Naive thymus-derived CD4-positive, alpha-beta T cell (primary cell): ENCODE measurements at regions not wholly inside any gene's neighbourhood (a gene's known extent, or its start where the extent isn't known, plus 50 kb on each side); places are given as distances from the start of the nearest gene placed in this dataset.
A peak's percentile ranks its signal among the peaks of the same experiment; 100 is the strongest.

Source experiments
- ATAC-seq: fragments of 150-1000 bp; cut with Tn5 transposase; 2 replicates; pipeline ENCODE4 v1.10.0; 2021; ENCODE audit warnings: mild to moderate bottlenecking, moderate library complexity
- CTCF ChIA-PET: fragments of 350-600 bp; sonication (Branson Sonifier 250); formaldehyde crosslinking; loops from one replicate; lab custom pipeline; 2021; ENCODE audit warnings: antibody characterized with exemption; lab: Charles Lee
- POLR2A ChIA-PET: fragments of 350-600 bp; sonication (Branson Sonifier 250); formaldehyde crosslinking; loops from one replicate; lab custom pipeline; 2021; ENCODE audit warnings: antibody characterized with exemption, inconsistent platforms; lab: Charles Lee
- DNase-seq, 9 donors: peaks; one replicate each; pipeline versions ENCODE4 v3.0.0 to v3.0.0-alpha.2; 2020 to 2022; ENCODE audit warnings: mixed read lengths in 1 of 9
- H3K27ac ChIP-seq: one replicate; pipeline ENCODE4 v1.7.0; 2013; ENCODE audit warnings: mild to moderate bottlenecking, low read depth, low read length, moderate library complexity
- H3K27me3 ChIP-seq, 2 donors: one replicate each; pipeline ENCODE4 v1.7.0; 2013; ENCODE audit warnings: low read length in 2 of 2, mild to moderate bottlenecking in 2 of 2, moderate library complexity in 2 of 2; ENCODE audit not compliant: control insufficient read depth in 2 of 2, insufficient read depth in 2 of 2
- H3K36me3 ChIP-seq, 3 experiments: 1 replicate in 2 of 3; 2 replicates in 1 of 3; pipeline ENCODE4 v1.7.0; 2013; ENCODE audit warnings: low read length in 3 of 3, mild to moderate bottlenecking in 3 of 3, moderate library complexity in 1 of 3; ENCODE audit not compliant: insufficient read depth in 3 of 3, control insufficient read depth in 2 of 3
- H3K4me1 ChIP-seq, 2 donors: one replicate each; pipeline ENCODE4 v1.7.0; 2013; ENCODE audit warnings: low read length in 2 of 2, mild to moderate bottlenecking in 2 of 2, moderate library complexity in 1 of 2; ENCODE audit not compliant: control insufficient read depth in 2 of 2, insufficient read depth in 2 of 2
- H3K4me3 ChIP-seq: 2 replicates; pipeline ENCODE4 v1.7.0; 2013; ENCODE audit warnings: mild to moderate bottlenecking, low read length
- H3K9me3 ChIP-seq, 3 experiments: 1 replicate in 2 of 3; 2 replicates in 1 of 3; pipeline ENCODE4 v1.7.0; 2013; ENCODE audit warnings: low read length in 3 of 3; ENCODE audit not compliant: control insufficient read depth in 2 of 3
- H3K27ac Mint-ChIP-seq, 9 donors: one replicate each; pipeline ENCODE4 v1.8.0; 2020 to 2022; ENCODE audit warnings: mixed read lengths in 9 of 9, mild to moderate bottlenecking in 8 of 9, moderate library complexity in 5 of 9, inconsistent platforms in 2 of 9
- H3K27me3 Mint-ChIP-seq, 5 donors: one replicate each; pipeline ENCODE4 v1.8.0; 2021 to 2022; ENCODE audit warnings: mixed read lengths in 5 of 5, mild to moderate bottlenecking in 1 of 5
- H3K36me3 Mint-ChIP-seq, 5 donors: one replicate each; pipeline ENCODE4 v1.8.0; 2020 to 2022; ENCODE audit warnings: mixed read lengths in 5 of 5, mild to moderate bottlenecking in 3 of 5, inconsistent platforms in 1 of 5
- H3K4me1 Mint-ChIP-seq, 7 donors: one replicate each; pipeline ENCODE4 v1.8.0; 2020 to 2022; ENCODE audit warnings: mixed read lengths in 7 of 7, mild to moderate bottlenecking in 3 of 7, inconsistent platforms in 1 of 7
- H3K4me3 Mint-ChIP-seq, 10 donors: one replicate each; pipeline ENCODE4 v1.8.0; 2020 to 2022; ENCODE audit warnings: mild to moderate bottlenecking in 10 of 10, mixed read lengths in 10 of 10, moderate library complexity in 6 of 10, inconsistent platforms in 2 of 10
- H3K9me3 Mint-ChIP-seq, 11 donors: one replicate each; pipeline ENCODE4 v1.8.0; 2020 to 2022; ENCODE audit warnings: mixed read lengths in 11 of 11, mild to moderate bottlenecking in 4 of 11, inconsistent platforms in 1 of 11, moderate library complexity in 1 of 11
- intact Hi-C, 2 donors: fragments of 100-400 bp; cut with micrococcal nuclease; formaldehyde crosslinking; loops; one replicate each; pipeline ENCODE4 v1.15.1; 2023

GRCh38 chr14:42437809-42438208 lies 831.1 kb downstream of the LRFN5 start:
- peaks cover 0 to 28% (median 3%) of the 10 kb centered on the region in 11 donors for H3K9me3 Mint-ChIP-seq
- H3K36me3 Mint-ChIP-seq, result no peaks in the 10 kb centered on the region
- H3K27me3 Mint-ChIP-seq, result no peaks in the 10 kb centered on the region
- CTCF ChIA-PET, result interaction anchor here (0.7 kb wide), 1 partner anchor 13 kb away, joined by 3 read pairs; no protein-coding TSS in a partner anchor
- Histone ChIP-seq H3K27ac (no peak overlapping the region), H3K9me3 (no peaks in the 10 kb centered on the region), H3K4me1 (no peaks in the 10 kb centered on the region), H3K27me3 (no peaks in the 10 kb centered on the region), H3K4me3 (no peak overlapping the region), H3K36me3 (no peaks in the 10 kb centered on the region)
- H3K27ac Mint-ChIP-seq, result no peak overlapping the region
- ATAC-seq (no peak), DNase-seq (no peak)
- H3K4me1 Mint-ChIP-seq, result no peaks in the 10 kb centered on the region
- POLR2A ChIA-PET, result no interaction called here
- intact Hi-C loops, result no loop called here
- H3K4me3 Mint-ChIP-seq, result no peak overlapping the region

- DNase-seq (no peak), ATAC-seq (no peak)
- intact Hi-C loops, result no loop called here
- POLR2A ChIA-PET, result no interaction called here
- Histone ChIP-seq H3K27me3 (no peaks in the 10 kb centered on the region), H3K4me1 (no peaks in the 10 kb centered on the region), H3K4me3 (no peak overlapping the region), H3K36me3 (no peaks in the 10 kb centered on the region), H3K9me3 (no peaks in the 10 kb centered on the region), H3K27ac (no peak overlapping the region)
- H3K4me1 Mint-ChIP-seq, result no peaks in the 10 kb centered on the region
- no peaks in the 10 kb centered on the region for H3K27me3 Mint-ChIP-seq
- H3K36me3 Mint-ChIP-seq, result no peaks in the 10 kb centered on the region
- no peak overlapping the region for H3K4me3 Mint-ChIP-seq
- CTCF ChIA-PET, result no interaction called here
- no peak overlapping the region for H3K27ac Mint-ChIP-seq
- H3K9me3 Mint-ChIP-seq, result peaks cover 0 to 18% (median 5%) of the 10 kb centered on the region in 11 donors
Observed at GRCh38 chr14:42429401-42429800, 822.7 kb downstream of the LRFN5 start.

DNA sequence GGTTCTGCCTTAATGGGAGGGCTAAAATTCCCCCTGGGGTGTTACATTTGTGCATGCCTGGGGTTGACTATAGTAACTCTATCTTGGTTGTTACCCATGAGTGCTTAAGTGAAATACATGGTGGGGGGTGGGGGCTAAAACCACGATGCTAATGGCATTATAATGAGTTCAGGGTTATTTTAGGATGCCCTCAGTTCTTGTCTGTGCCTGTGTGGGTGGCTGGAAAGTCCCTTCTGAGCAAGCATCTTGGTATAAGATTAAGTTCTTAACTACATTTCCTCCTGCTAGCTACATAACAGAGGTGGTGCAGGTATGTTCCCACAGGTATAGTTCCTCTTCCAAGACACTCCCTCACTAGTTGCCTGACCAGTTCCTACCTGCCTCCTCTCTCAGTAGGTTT lies 822.3 kb downstream of the LRFN5 start:
- Mint-ChIP-seq H3K9me3 (peaks cover 0 to 16% (median 5%) of the 10 kb centered on the region in 11 donors), H3K27me3 (no peaks in the 10 kb centered on the region), H3K4me1 (no peaks in the 10 kb centered on the region), H3K27ac (no peak overlapping the region), H3K36me3 (no peaks in the 10 kb centered on the region), H3K4me3 (no peak overlapping the region)
- CTCF ChIA-PET, result no interaction called here
- no peaks in the 10 kb centered on the region for H3K36me3 ChIP-seq
- no peaks in the 10 kb centered on the region for H3K9me3 ChIP-seq
- POLR2A ChIA-PET, result no interaction called here
- no peak overlapping the region for H3K4me3 ChIP-seq
- intact Hi-C loops, result no loop called here
- no peaks in the 10 kb centered on the region for H3K27me3 ChIP-seq
- H3K27ac ChIP-seq, result no peak overlapping the region
- ATAC-seq (peak; percentile 48), DNase-seq (no peak)
- no peaks in the 10 kb centered on the region for H3K4me1 ChIP-seq

- H3K4me3 Mint-ChIP-seq, result no peak overlapping the region
- H3K27ac Mint-ChIP-seq, result no peak overlapping the region
- CTCF ChIA-PET, result no interaction called here
- no peak overlapping the region for H3K27ac ChIP-seq
- H3K4me1 Mint-ChIP-seq, result no peaks in the 10 kb centered on the region
- no peak for ATAC-seq
- H3K9me3 ChIP-seq, result no peaks in the 10 kb centered on the region
- H3K4me1 ChIP-seq, result no peaks in the 10 kb centered on the region
- H3K9me3 Mint-ChIP-seq, result peaks cover 0 to 5% (median 1%) of the 10 kb centered on the region in 11 donors
- POLR2A ChIA-PET, result no interaction called here
- intact Hi-C loops, result no loop called here
- H3K4me3 ChIP-seq, result no peak overlapping the region
- no peaks in the 10 kb centered on the region for H3K36me3 Mint-ChIP-seq
- H3K36me3 ChIP-seq, result no peaks in the 10 kb centered on the region
- H3K27me3 Mint-ChIP-seq, result no peaks in the 10 kb centered on the region
- no peak for DNase-seq
- H3K27me3 ChIP-seq, result no peaks in the 10 kb centered on the region
Observed at GRCh38 chr14:42424501-42424900, 817.8 kb downstream of the LRFN5 start.

- Mint-ChIP-seq H3K4me3 (no peak overlapping the region), H3K27me3 (no peaks in the 10 kb centered on the region), H3K27ac (no peak overlapping the region), H3K4me1 (no peaks in the 10 kb centered on the region), H3K9me3 (peaks cover 0 to 13% (median 1%) of the 10 kb centered on the region in 11 donors), H3K36me3 (no peaks in the 10 kb centered on the region)
- no peak for ATAC-seq
- no peak for DNase-seq
- CTCF ChIA-PET, result no interaction called here
- H3K36me3 ChIP-seq, result no peaks in the 10 kb centered on the region
- intact Hi-C loops, result no loop called here
- POLR2A ChIA-PET, result no interaction called here
- H3K27ac ChIP-seq, result no peak overlapping the region
- H3K27me3 ChIP-seq, result no peaks in the 10 kb centered on the region
- H3K4me1 ChIP-seq, result no peaks in the 10 kb centered on the region
- H3K9me3 ChIP-seq, result no peaks in the 10 kb centered on the region
- H3K4me3 ChIP-seq, result no peak overlapping the region
Observed at GRCh38 chr14:42421377-42422078, 814.9 kb downstream of the LRFN5 start.

- DNase-seq (no peak), ATAC-seq (no peak)
- peaks cover 0 to 13% (median 1%) of the 10 kb centered on the region in 11 donors for H3K9me3 Mint-ChIP-seq
- Histone ChIP-seq H3K27ac (no peak overlapping the region), H3K4me3 (no peak overlapping the region), H3K9me3 (no peaks in the 10 kb centered on the region), H3K4me1 (no peaks in the 10 kb centered on the region), H3K36me3 (no peaks in the 10 kb centered on the region), H3K27me3 (no peaks in the 10 kb centered on the region)
- no peak overlapping the region for H3K4me3 Mint-ChIP-seq
- intact Hi-C loops, result no loop called here
- no peaks in the 10 kb centered on the region for H3K4me1 Mint-ChIP-seq
- no peak overlapping the region for H3K27ac Mint-ChIP-seq
- POLR2A ChIA-PET, result no interaction called here
- H3K36me3 Mint-ChIP-seq, result no peaks in the 10 kb centered on the region
- CTCF ChIA-PET, result no interaction called here
- no peaks in the 10 kb centered on the region for H3K27me3 Mint-ChIP-seq
Observed at GRCh38 chr14:42420071-42420470, 813.4 kb downstream of the LRFN5 start.

DNA sequence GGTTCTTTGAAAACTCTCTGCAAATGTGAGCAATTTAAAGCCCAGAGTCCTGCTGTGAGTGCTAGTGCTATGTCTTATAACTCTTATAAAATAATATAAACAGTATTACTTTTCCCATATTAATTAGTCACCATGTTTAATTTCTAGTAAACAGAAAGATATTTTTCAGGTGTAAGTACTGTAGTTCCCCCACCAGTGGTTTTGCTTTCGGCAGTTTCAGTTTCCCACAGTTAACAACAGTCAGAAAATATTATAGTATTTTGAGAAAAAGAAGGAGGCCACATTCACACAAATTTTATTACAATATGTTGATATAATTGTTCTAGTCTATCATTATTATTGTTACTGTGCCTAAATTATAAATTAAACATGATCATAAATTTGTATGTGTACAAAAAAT lies 800.5 kb downstream of the LRFN5 start:
- CTCF ChIA-PET, result no interaction called here

More for the DNA sequence above, 800.5 kb downstream of the LRFN5 start:
- H3K4me3 ChIP-seq, result no peak overlapping the region
- H3K9me3 ChIP-seq, result no peaks in the 10 kb centered on the region
- H3K27ac ChIP-seq, result no peak overlapping the region
- H3K36me3 ChIP-seq, result no peaks in the 10 kb centered on the region
- Mint-ChIP-seq H3K36me3 (no peaks in the 10 kb centered on the region), H3K9me3 (peaks cover 4 to 13% (median 5%) of the 10 kb centered on the region in 11 donors), H3K27ac (no peak overlapping the region), H3K4me3 (no peak overlapping the region), H3K4me1 (no peaks in the 10 kb centered on the region), H3K27me3 (no peaks in the 10 kb centered on the region)
- DNase-seq, result no peak
- no peaks in the 10 kb centered on the region for H3K27me3 ChIP-seq
- no peaks in the 10 kb centered on the region for H3K4me1 ChIP-seq
- POLR2A ChIA-PET, result no interaction called here
- no peak for ATAC-seq
- intact Hi-C loops, result no loop called here
